WI38 (cell line): ENCODE measurements at regions not wholly inside any gene's neighbourhood (a gene's known extent, or its start where the extent isn't known, plus 50 kb on each side); places are given as distances from the start of the nearest gene placed in this dataset.

Source experiments
- H3K4me3 ChIP-seq: 2 replicates; pipeline ENCODE4 v1.5.1; 2011; ENCODE audit warnings: low read depth, mild to moderate bottlenecking, control low read depth, low read length
- CTCF ChIP-seq: IDR thresholded peaks from 2 replicates; pipeline ENCODE4 v1.5.1; 2012; ENCODE audit warnings: low read depth, mild to moderate bottlenecking, control low read depth, low read length

GRCh38 chr13:40231311-40231710, 435.1 kb downstream of the FOXO1 start:
- H3K4me3 ChIP-seq: no peak overlapping the region
- no peak for TF ChIP-seq CTCF

- no peak overlapping the region for H3K4me3 ChIP-seq
- no peak for TF ChIP-seq CTCF
These were observed 434.7 kb downstream of the FOXO1 start for GRCh38 chr13:40231751-40232150.

- no peak for TF ChIP-seq CTCF
- H3K4me3 ChIP-seq: no peak overlapping the region
These were observed 434.0 kb downstream of the FOXO1 start for GRCh38 chr13:40232311-40233040.

- no peak for TF ChIP-seq CTCF
- no peak overlapping the region for H3K4me3 ChIP-seq
These were observed 432.7 kb downstream of the FOXO1 start for GRCh38 chr13:40233731-40234195.

GRCh38 chr13:40235160-40235796, 431.2 kb downstream of the FOXO1 start:
- no peak for TF ChIP-seq CTCF

GRCh38 chr13:40236566-40237168, 429.8 kb downstream of the FOXO1 start:
- no peak for TF ChIP-seq CTCF
- H3K4me3 ChIP-seq: no peak overlapping the region

More at GRCh38 chr13:40235160-40235796, 431.2 kb downstream of the FOXO1 start:
- no peak overlapping the region for H3K4me3 ChIP-seq

GRCh38 chr13:40238761-40239160, 427.7 kb downstream of the FOXO1 start:
- no peak for TF ChIP-seq CTCF

More at GRCh38 chr13:40238761-40239160, 427.7 kb downstream of the FOXO1 start:
- H3K4me3 ChIP-seq: no peak overlapping the region
